ENCODE measurements at regions not wholly inside any gene's neighbourhood (a gene's known extent, or its start where the extent isn't known, plus 50 kb on each side); places are given as distances from the start of the nearest gene placed in this dataset.

- DNase-seq: peak; percentile 27 to 52
- Histone ChIP-seq H3K4me1 (peaks cover under 1% of the 10 kb centered on the region; the same call in 1 of the 2 replicates), H3K4me3 (peak overlapping the region; percentile 49), H3K36me3 (no peaks in the 10 kb centered on the region), H3K27me3 (no peaks in the 10 kb centered on the region), H3K27ac (peak overlapping the region; percentile 16; the same call in 1 of the 2 replicates), H3K9me3 (replicated peaks) (no peaks in the 10 kb centered on the region)
Observed at GRCh38 chr2:155727187-155727895, 605.2 kb downstream of the NR4A2 start.

- H3K27me3 ChIP-seq: no peaks in the 10 kb centered on the region
- H3K36me3 ChIP-seq: no peaks in the 10 kb centered on the region
- no peak for DNase-seq
- no peaks in the 10 kb centered on the region for H3K4me1 ChIP-seq
- H3K27ac ChIP-seq: no peak overlapping the region
- no peak overlapping the region for H3K4me3 ChIP-seq
- H3K9me3 ChIP-seq (replicated peaks): no peaks in the 10 kb centered on the region
Observed at GRCh38 chr2:155722290-155722689, 610.2 kb downstream of the NR4A2 start.

- H3K4me1 ChIP-seq: no peaks in the 10 kb centered on the region
- H3K4me3 ChIP-seq: no peak overlapping the region
- no peaks in the 10 kb centered on the region for H3K36me3 ChIP-seq
- H3K9me3 ChIP-seq (replicated peaks): no peaks in the 10 kb centered on the region
- no peak overlapping the region for H3K27ac ChIP-seq
- DNase-seq: no peak
- no peaks in the 10 kb centered on the region for H3K27me3 ChIP-seq
Observed at GRCh38 chr2:155715705-155716104, 616.8 kb downstream of the NR4A2 start.

- no peaks in the 10 kb centered on the region for H3K4me1 ChIP-seq
- H3K9me3 ChIP-seq (replicated peaks): no peaks in the 10 kb centered on the region
- DNase-seq: no peak
- H3K36me3 ChIP-seq: no peaks in the 10 kb centered on the region
- no peak overlapping the region for H3K4me3 ChIP-seq
- H3K27me3 ChIP-seq: no peaks in the 10 kb centered on the region
- no peak overlapping the region for H3K27ac ChIP-seq
Observed at GRCh38 chr2:155714983-155715382, 617.5 kb downstream of the NR4A2 start.

GRCh38 chr2:155708071-155708470, 624.5 kb downstream of the NR4A2 start:
- H3K36me3 ChIP-seq: no peaks in the 10 kb centered on the region
- no peaks in the 10 kb centered on the region for H3K27me3 ChIP-seq
- peaks cover under 1% of the 10 kb centered on the region; the same call in 1 of the 2 replicates for H3K4me1 ChIP-seq
- no peak overlapping the region for H3K27ac ChIP-seq
- H3K9me3 ChIP-seq (replicated peaks): no peaks in the 10 kb centered on the region
- no peak overlapping the region for H3K4me3 ChIP-seq
- DNase-seq: no peak

- Histone ChIP-seq H3K27ac (no peak overlapping the region), H3K36me3 (no peaks in the 10 kb centered on the region), H3K4me1 (peaks cover 30% of the 10 kb centered on the region), H3K9me3 (replicated peaks) (no peaks in the 10 kb centered on the region), H3K27me3 (no peaks in the 10 kb centered on the region), H3K4me3 (no peak overlapping the region)
- no peak for DNase-seq
Observed at GRCh38 chr2:155703917-155704316, 628.6 kb downstream of the NR4A2 start.

GRCh38 chr2:155703048-155703447, 629.5 kb downstream of the NR4A2 start:
- H3K27me3 ChIP-seq: no peaks in the 10 kb centered on the region
- no peak overlapping the region; the same call in 1 of the 2 replicates for H3K27ac ChIP-seq
- peaks cover 30% of the 10 kb centered on the region for H3K4me1 ChIP-seq
- H3K4me3 ChIP-seq: no peak overlapping the region
- DNase-seq: no peak
- no peaks in the 10 kb centered on the region for H3K9me3 ChIP-seq (replicated peaks)
- no peaks in the 10 kb centered on the region for H3K36me3 ChIP-seq

- Histone ChIP-seq H3K4me3 (no peak overlapping the region), H3K9me3 (replicated peaks) (no peaks in the 10 kb centered on the region), H3K27me3 (no peaks in the 10 kb centered on the region), H3K27ac (peak overlapping the region; percentile 81), H3K36me3 (no peaks in the 10 kb centered on the region), H3K4me1 (peaks cover 30% of the 10 kb centered on the region)
- DNase-seq: peak; percentile 59 to 88
Observed at GRCh38 chr2:155701721-155702120, 630.8 kb downstream of the NR4A2 start.

- H3K27me3 ChIP-seq: no peaks in the 10 kb centered on the region
- no peak overlapping the region for H3K4me3 ChIP-seq
Observed at GRCh38 chr2:155696571-155696970, 636.0 kb downstream of the NR4A2 start.

GRCh38 chr2:155695505-155695904, 637.0 kb downstream of the NR4A2 start:
- Histone ChIP-seq H3K36me3 (no peaks in the 10 kb centered on the region), H3K27ac (no peak overlapping the region), H3K4me1 (peaks cover 7% of the 10 kb centered on the region), H3K27me3 (no peaks in the 10 kb centered on the region), H3K4me3 (no peak overlapping the region), H3K9me3 (replicated peaks) (no peaks in the 10 kb centered on the region)
- DNase-seq: no peak

More at GRCh38 chr2:155696571-155696970, 636.0 kb downstream of the NR4A2 start:
- no peaks in the 10 kb centered on the region for H3K36me3 ChIP-seq
- H3K27ac ChIP-seq: no peak overlapping the region
- no peaks in the 10 kb centered on the region for H3K9me3 ChIP-seq (replicated peaks)
- peaks cover 17% of the 10 kb centered on the region for H3K4me1 ChIP-seq
- no peak for DNase-seq

GRCh38 chr2:155692856-155693255, 639.7 kb downstream of the NR4A2 start:
- H3K4me3 ChIP-seq: no peak overlapping the region
- H3K27me3 ChIP-seq: no peaks in the 10 kb centered on the region
- no peaks in the 10 kb centered on the region for H3K36me3 ChIP-seq
- DNase-seq: no peak
- H3K9me3 ChIP-seq (replicated peaks): no peaks in the 10 kb centered on the region
- H3K4me1 ChIP-seq: no peaks in the 10 kb centered on the region; the same call in 1 of the 2 replicates
- H3K27ac ChIP-seq: no peak overlapping the region

GRCh38 chr2:155692106-155692505, 640.4 kb downstream of the NR4A2 start:
- DNase-seq: no peak
- H3K4me3 ChIP-seq: no peak overlapping the region
- H3K9me3 ChIP-seq (replicated peaks): no peaks in the 10 kb centered on the region
- H3K27me3 ChIP-seq: no peaks in the 10 kb centered on the region
- no peaks in the 10 kb centered on the region for H3K36me3 ChIP-seq
- H3K27ac ChIP-seq: no peak overlapping the region
- H3K4me1 ChIP-seq: no peaks in the 10 kb centered on the region; the same call in 1 of the 2 replicates

- Histone ChIP-seq H3K27ac (no peak overlapping the region), H3K36me3 (no peaks in the 10 kb centered on the region), H3K4me3 (no peak overlapping the region), H3K27me3 (no peaks in the 10 kb centered on the region), H3K4me1 (no peaks in the 10 kb centered on the region; the same call in 1 of the 2 replicates), H3K9me3 (replicated peaks) (no peaks in the 10 kb centered on the region)
- no peak for DNase-seq
Observed at GRCh38 chr2:155690785-155691184, 641.7 kb downstream of the NR4A2 start.

GRCh38 chr2:155689791-155690190, 642.7 kb downstream of the NR4A2 start:
- Histone ChIP-seq H3K27ac (peak overlapping the region; percentile 6; the same call in 1 of the 2 replicates), H3K4me3 (no peak overlapping the region), H3K9me3 (replicated peaks) (no peaks in the 10 kb centered on the region), H3K27me3 (no peaks in the 10 kb centered on the region), H3K36me3 (no peaks in the 10 kb centered on the region), H3K4me1 (no peaks in the 10 kb centered on the region; the same call in 1 of the 2 replicates)
- DNase-seq: peak; percentile 14 to 66

- Histone ChIP-seq H3K36me3 (no peaks in the 10 kb centered on the region), H3K4me3 (no peak overlapping the region), H3K9me3 (replicated peaks) (no peaks in the 10 kb centered on the region), H3K4me1 (no peaks in the 10 kb centered on the region; the same call in 1 of the 2 replicates), H3K27ac (no peak overlapping the region), H3K27me3 (no peaks in the 10 kb centered on the region)
- DNase-seq: no peak
Observed at GRCh38 chr2:155687181-155687580, 645.3 kb downstream of the NR4A2 start.

GRCh38 chr2:155679647-155680046, 652.9 kb downstream of the NR4A2 start:
- DNase-seq: no peak
- H3K27ac ChIP-seq: no peak overlapping the region

More at GRCh38 chr2:155679647-155680046, 652.9 kb downstream of the NR4A2 start:
- Histone ChIP-seq H3K4me1 (0 out of 2 replicates have a peak, but pooled peaks cover 3% of the 10 kb centered on the region), H3K36me3 (no peaks in the 10 kb centered on the region), H3K4me3 (no peak overlapping the region), H3K9me3 (replicated peaks) (no peaks in the 10 kb centered on the region), H3K27me3 (no peaks in the 10 kb centered on the region)

Data from SJCRH30 (cell line).